Gastroesophageal sphincter (tissue), 4 donors: ENCODE measurements at regions not wholly inside any gene's neighbourhood (a gene's known extent, or its start where the extent isn't known, plus 50 kb on each side); places are given as distances from the start of the nearest gene placed in this dataset.

Source experiments
- ATAC-seq: fragments of 150-250 bp; one replicate; pipeline ENCODE4 v1.9.1; 2016; ENCODE audit warnings: mild to moderate bottlenecking, moderate library complexity
- H3K27ac ChIP-seq, 4 donors: fragments of 200-600 bp; sonication (generic) in 3 of 4; 1 replicate in 3 of 4; 2 replicates in 1 of 4; pipeline ENCODE4 v1.5.1; 2016 to 2019
- H3K27me3 ChIP-seq: fragments of 200-600 bp; sonication (generic); one replicate; pipeline ENCODE4 v1.5.1; 2019
- H3K36me3 ChIP-seq, 2 donors: fragments of 200-600 bp; sonication (generic); one replicate each; pipeline ENCODE4 v1.5.1; 2019; ENCODE audit warnings: control low read depth in 1 of 2
- H3K4me1 ChIP-seq, 3 donors: fragments of 200-600 bp; sonication (generic); 1 replicate in 2 of 3; 2 replicates in 1 of 3; pipeline ENCODE4 v1.5.1; 2016 to 2019; ENCODE audit warnings: control low read depth in 2 of 3
- H3K4me3 ChIP-seq, 2 donors: fragments of 200-600 bp; sonication (generic); one replicate each; pipeline ENCODE4 v1.5.1; 2019; ENCODE audit warnings: mild to moderate bottlenecking in 1 of 2, moderate library complexity in 1 of 2
- H3K9me3 ChIP-seq, 3 donors: fragments of 200-600 bp; sonication (generic); one replicate each; pipeline ENCODE4 v1.5.1; 2017 to 2019; ENCODE audit warnings: control low read depth in 2 of 3
- EP300 ChIP-seq: sonication (generic); formaldehyde crosslinking; IDR thresholded peaks from one replicate; pipeline ENCODE4 v1.6.1; 2017; ENCODE audit warnings: antibody characterized with exemption, mild to moderate bottlenecking
- POLR2A ChIP-seq, 2 donors: fragments of 450-650 bp; IDR thresholded peaks; one replicate each; pipeline ENCODE4 v1.6.1; 2017; ENCODE audit warnings: antibody characterized with exemption in 2 of 2, mild to moderate bottlenecking in 2 of 2, moderate library complexity in 1 of 2
- POLR2AphosphoS5 ChIP-seq: sonication (generic); formaldehyde crosslinking; IDR thresholded peaks from one replicate; pipeline ENCODE4 v1.6.1; 2017; ENCODE audit warnings: antibody characterized with exemption
- WGBS, 2 donors: methylation state at CpG; one replicate each; pipeline ENCODE4 v1.1.5; 2018; ENCODE audit warnings: low coverage in 1 of 2; 5-methylcytosine and 5-hydroxymethylcytosine counted together
- TF ChIP-seq, protein P1 (sequence below), 4 experiments: fragments of 200-600 bp in 2 of 4; fragments of 450-650 bp in 2 of 4; sonication (generic) in 1 of 4; IDR thresholded peaks; one replicate each; pipeline ENCODE4 v1.5.1; 2017 to 2019; ENCODE audit warnings: antibody characterized with exemption in 4 of 4, mild to moderate bottlenecking in 2 of 4, moderate library complexity in 2 of 4

DNA sequence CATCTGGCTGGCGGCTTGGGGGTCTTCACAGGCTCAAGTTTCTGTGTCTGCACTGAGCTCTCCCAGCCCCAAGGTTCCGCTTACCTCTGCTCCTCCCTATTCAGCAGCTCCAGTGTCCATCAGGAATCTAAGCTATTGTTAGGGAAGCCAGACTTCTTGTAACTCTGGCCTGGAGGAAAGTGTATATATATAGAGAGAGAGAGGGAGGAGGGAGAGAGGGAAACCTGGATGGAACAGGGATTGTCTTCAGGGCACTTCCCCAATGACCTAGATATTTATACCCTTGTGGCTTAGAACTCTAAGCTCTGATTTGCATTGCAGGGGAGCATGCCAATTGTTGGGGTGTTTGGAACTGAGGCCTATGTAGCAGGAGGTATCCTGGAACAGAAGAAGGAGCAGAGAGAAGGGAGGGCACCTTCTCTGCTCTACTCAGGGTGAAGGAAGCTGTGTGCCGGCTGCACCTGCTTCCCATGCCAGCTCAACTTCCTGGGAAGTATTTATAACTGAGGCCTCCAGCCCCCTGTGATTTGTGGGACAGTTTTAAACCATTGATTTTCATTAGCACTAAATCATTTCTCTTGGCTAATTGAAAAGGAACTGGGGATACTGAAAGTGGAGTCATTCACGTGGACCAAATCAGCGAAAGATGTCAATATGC, 70.9 kb downstream of the NAV1 start:
- no peak for ATAC-seq
- Histone ChIP-seq H3K9me3 (no peaks in the 10 kb centered on the region), H3K27me3 (no peaks in the 10 kb centered on the region), H3K4me1 (peaks cover 0 to 25% (median 7%) of the 10 kb centered on the region in 3 donors), H3K4me3 (no peak overlapping the region), H3K36me3 (no peaks in the 10 kb centered on the region), H3K27ac (no peak overlapping the region)
- TF ChIP-seq POLR2A (IDR thresholded peaks at IDR 0.05) (no peak), EP300 (no peak), POLR2AphosphoS5 (no peak)
- TF ChIP-seq, protein P1, sequence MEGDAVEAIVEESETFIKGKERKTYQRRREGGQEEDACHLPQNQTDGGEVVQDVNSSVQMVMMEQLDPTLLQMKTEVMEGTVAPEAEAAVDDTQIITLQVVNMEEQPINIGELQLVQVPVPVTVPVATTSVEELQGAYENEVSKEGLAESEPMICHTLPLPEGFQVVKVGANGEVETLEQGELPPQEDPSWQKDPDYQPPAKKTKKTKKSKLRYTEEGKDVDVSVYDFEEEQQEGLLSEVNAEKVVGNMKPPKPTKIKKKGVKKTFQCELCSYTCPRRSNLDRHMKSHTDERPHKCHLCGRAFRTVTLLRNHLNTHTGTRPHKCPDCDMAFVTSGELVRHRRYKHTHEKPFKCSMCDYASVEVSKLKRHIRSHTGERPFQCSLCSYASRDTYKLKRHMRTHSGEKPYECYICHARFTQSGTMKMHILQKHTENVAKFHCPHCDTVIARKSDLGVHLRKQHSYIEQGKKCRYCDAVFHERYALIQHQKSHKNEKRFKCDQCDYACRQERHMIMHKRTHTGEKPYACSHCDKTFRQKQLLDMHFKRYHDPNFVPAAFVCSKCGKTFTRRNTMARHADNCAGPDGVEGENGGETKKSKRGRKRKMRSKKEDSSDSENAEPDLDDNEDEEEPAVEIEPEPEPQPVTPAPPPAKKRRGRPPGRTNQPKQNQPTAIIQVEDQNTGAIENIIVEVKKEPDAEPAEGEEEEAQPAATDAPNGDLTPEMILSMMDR (IDR thresholded peaks at IDR 0.05), result no peak
- 79 to 84% methylated on average over 4 to 5 of the region's 5 CpGs for WGBS, 2 donors

DNA sequence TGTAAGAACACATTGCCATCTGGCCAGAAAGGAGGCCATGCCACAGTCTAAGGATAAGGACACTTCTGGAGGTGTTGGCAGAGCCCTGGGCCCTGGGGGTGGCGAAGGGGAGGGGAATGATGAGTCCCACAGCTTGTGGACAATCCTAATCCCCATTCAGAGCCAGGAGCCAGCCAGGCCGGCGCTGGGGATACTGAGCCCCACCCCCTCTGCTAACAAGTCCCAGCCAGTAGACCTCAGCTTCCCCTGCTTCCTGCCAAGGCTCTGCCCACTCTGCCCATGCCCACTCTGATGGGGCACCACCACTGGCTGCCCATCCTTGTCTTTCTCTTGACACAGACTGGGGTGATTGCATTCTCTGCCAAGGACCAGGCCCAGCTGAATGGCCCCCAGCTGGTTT, 71.9 kb downstream of the NAV1 start:
- H3K27me3 ChIP-seq, result no peaks in the 10 kb centered on the region
- no peak for ATAC-seq
- WGBS, 2 donors, result 50 to 60% methylated on average over 2 of the region's 3 CpGs
- H3K4me1 ChIP-seq, result peaks cover 0 to 25% (median 3%) of the 10 kb centered on the region in 3 donors
- no peak overlapping the region for H3K4me3 ChIP-seq
- no peak overlapping the region for H3K27ac ChIP-seq
- no peaks in the 10 kb centered on the region for H3K9me3 ChIP-seq
- TF ChIP-seq, protein P1 (IDR thresholded peaks at IDR 0.05), result no peak
- TF ChIP-seq POLR2A (IDR thresholded peaks at IDR 0.05) (no peak), EP300 (no peak), POLR2AphosphoS5 (no peak)
- no peaks in the 10 kb centered on the region for H3K36me3 ChIP-seq

DNA sequence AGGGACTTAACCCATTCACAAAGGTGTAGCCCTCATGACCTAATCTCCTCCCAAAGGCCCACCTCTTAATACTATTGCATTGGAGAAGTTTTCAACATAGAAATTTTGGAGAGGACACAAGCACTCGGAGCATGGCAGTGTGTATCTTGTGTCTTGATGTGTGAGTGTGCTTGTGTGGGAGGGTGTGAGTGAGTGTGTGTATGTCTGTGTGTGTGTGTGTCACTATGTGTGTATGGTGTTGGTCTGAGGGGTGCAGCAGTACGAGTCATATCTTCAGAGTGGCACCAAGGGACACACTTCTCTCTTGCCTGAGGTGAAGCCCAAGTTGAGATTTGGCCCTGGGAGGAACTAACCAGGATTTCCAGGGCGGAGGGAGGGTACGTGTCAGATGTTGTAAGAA, 73.7 kb downstream of the NAV1 start:
- no peak for ATAC-seq
- Histone ChIP-seq H3K27me3 (no peaks in the 10 kb centered on the region), H3K27ac (no peak overlapping the region), H3K4me1 (peaks cover 0 to 25% (median 3%) of the 10 kb centered on the region in 3 donors), H3K9me3 (no peaks in the 10 kb centered on the region), H3K4me3 (no peak overlapping the region), H3K36me3 (no peaks in the 10 kb centered on the region)
- WGBS, 2 donors, result 100% methylated on average over 2 of the region's 4 CpGs; no CpG with 5 or more reads in 1 of the 2 donors
- no peak for TF ChIP-seq POLR2AphosphoS5
- TF ChIP-seq EP300, result no peak
- TF ChIP-seq, protein P1 (IDR thresholded peaks at IDR 0.05), result no peak
- TF ChIP-seq POLR2A (IDR thresholded peaks at IDR 0.05), result no peak

DNA sequence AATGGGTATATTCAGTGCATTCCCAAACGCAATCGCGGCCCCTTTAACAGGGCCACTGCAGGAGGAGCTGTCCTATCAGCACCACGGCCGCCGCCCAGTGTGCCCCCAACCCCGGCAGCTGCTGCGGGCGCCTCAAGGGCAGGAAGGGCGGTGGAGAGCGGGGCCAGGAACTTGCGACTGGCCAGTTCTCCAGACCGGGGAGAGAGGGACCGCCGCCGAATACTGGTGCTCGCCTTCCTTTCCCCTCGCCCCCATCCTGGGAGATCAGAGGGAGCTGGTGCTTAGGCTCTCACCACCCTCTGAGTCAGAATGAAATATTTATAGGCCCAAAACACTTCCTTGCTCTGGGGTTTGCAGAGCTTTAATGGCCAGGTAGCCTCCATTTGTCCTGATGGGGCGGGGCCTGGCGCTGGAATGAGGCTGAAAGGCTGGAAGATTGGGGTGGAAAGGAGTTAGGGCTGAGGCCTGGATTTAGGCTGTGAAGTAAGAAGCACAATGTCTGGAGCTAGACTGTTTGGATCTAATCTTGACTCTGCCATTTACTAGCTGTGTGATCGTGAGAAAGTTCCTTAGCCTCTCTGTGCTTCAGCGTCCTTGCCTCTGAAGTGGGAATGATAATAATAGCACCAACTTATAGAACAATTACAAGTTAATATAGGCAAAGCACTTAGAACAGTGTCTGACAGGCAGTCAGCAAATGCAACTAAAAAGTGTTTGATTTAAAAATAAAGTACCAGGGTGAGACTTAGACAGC, 75.5 kb downstream of the NAV1 start:
- Histone ChIP-seq H3K9me3 (no peaks in the 10 kb centered on the region), H3K27ac (no peak overlapping the region), H3K27me3 (no peaks in the 10 kb centered on the region), H3K36me3 (no peaks in the 10 kb centered on the region), H3K4me1 (peaks cover 0 to 16% (median 3%) of the 10 kb centered on the region in 3 donors), H3K4me3 (no peak overlapping the region)
- 91% methylated on average over 2 of the region's 22 CpGs; no CpG with 5 or more reads in 1 of the 2 donors for WGBS, 2 donors
- no peak for ATAC-seq
- no peak for TF ChIP-seq POLR2AphosphoS5
- TF ChIP-seq POLR2A (IDR thresholded peaks at IDR 0.05), result no peak
- no peak for TF ChIP-seq EP300

DNA sequence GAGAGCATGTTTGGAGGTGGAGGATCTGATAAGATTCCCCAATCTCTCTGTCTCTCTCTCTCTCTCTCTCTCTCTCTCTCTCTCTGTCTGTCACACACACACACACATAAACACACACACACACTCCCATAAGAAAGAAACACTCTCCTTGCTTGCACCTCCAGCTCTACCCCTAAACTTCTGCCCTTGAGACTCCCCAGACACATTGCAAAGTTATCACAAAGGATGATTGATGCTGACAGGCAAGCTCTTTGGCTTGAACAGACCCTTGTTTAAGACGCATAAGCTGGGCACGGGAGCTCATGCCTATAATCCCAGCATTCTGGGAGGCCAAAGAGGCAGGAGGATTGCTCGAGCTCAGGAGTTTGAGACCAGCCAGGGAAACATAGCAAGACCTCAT, 78.2 kb downstream of the NAV1 start:
- no peak for ATAC-seq
- 73% methylated on average over 2 to 3 of the region's 3 CpGs for WGBS, 2 donors

More for the DNA sequence above, 78.2 kb downstream of the NAV1 start:
- Histone ChIP-seq H3K4me1 (peaks cover 0 to 10% (median 3%) of the 10 kb centered on the region in 3 donors), H3K36me3 (no peaks in the 10 kb centered on the region), H3K27ac (no peak overlapping the region), H3K9me3 (no peaks in the 10 kb centered on the region), H3K4me3 (no peak overlapping the region), H3K27me3 (no peaks in the 10 kb centered on the region)
- TF ChIP-seq POLR2A (IDR thresholded peaks at IDR 0.05) (no peak), EP300 (no peak), POLR2AphosphoS5 (no peak)
- TF ChIP-seq, protein P1 (IDR thresholded peaks at IDR 0.05), result no peak
